Gastrocnemius medialis (tissue), 4 donors: ENCODE measurements at regions not wholly inside any gene's neighbourhood (a gene's known extent, or its start where the extent isn't known, plus 50 kb on each side); places are given as distances from the start of the nearest gene placed in this dataset.

Experiments
- ATAC-seq, 2 donors: fragments of 150-250 bp; one replicate each; pipeline ENCODE4 v1.9.1; 2016
- DNase-seq, 2 donors: peaks; one replicate each; pipeline ENCODE4 v3.0.0-alpha.2; 2019
- H3K27ac ChIP-seq, 4 donors: fragments of 200-600 bp; sonication (generic); 1 replicate in 1 of 4; 2 replicates in 3 of 4; pipeline ENCODE4 v1.5.1; 2016 to 2018; ENCODE audit warnings: mild to moderate bottlenecking in 2 of 4, moderate library complexity in 1 of 4
- H3K27me3 ChIP-seq, 3 donors: fragments of 200-600 bp; sonication (generic) in 2 of 3; 1 replicate in 1 of 3; 2 replicates in 2 of 3; pipeline versions ENCODE4 v1.5.1 to v1.6.0; 2016 to 2019; ENCODE audit warnings: mild to moderate bottlenecking in 1 of 3, moderate library complexity in 1 of 3
- H3K36me3 ChIP-seq, 2 donors: fragments of 200-600 bp; sonication (generic) in 1 of 2; one replicate each; pipeline ENCODE4 v1.5.1; 2017 to 2018
- H3K4me1 ChIP-seq, 2 donors: fragments of 200-600 bp; sonication (generic) in 1 of 2; one replicate each; pipeline ENCODE4 v1.5.1; 2016 to 2017; ENCODE audit warnings: mild to moderate bottlenecking in 2 of 2
- H3K4me3 ChIP-seq, 4 donors: fragments of 200-600 bp; sonication (generic) in 3 of 4; 1 replicate in 1 of 4; 2 replicates in 3 of 4; pipeline ENCODE4 v1.5.1; 2016 to 2019; ENCODE audit warnings: mild to moderate bottlenecking in 2 of 4
- H3K9me3 ChIP-seq, 3 donors: fragments of 200-600 bp; sonication (generic) in 2 of 3; 1 replicate in 1 of 3; 2 replicates in 2 of 3; pipeline ENCODE4 v1.5.1; 2016 to 2019
- POLR2A ChIP-seq, 2 donors: fragments of 450-650 bp; IDR thresholded peaks; one replicate each; pipeline ENCODE4 v1.6.1; 2017; ENCODE audit warnings: antibody characterized with exemption in 2 of 2, mild to moderate bottlenecking in 2 of 2, moderate library complexity in 2 of 2
- in situ Hi-C, 4 donors: fragments of 200-750 bp; cut with MboI; loops; one replicate each; pipeline versions ENCODE4 v1.15.0 to v1.8.0; 2017; ENCODE audit warnings: low sequenced_read_pairs in 4 of 4
- intact Hi-C: fragments of 100-400 bp; cut with DNase I; formaldehyde crosslinking; loops from one replicate; pipeline ENCODE4 v1.15.1; 2023; ENCODE audit warnings: low total_unique reads
- TF ChIP-seq, protein P1 (sequence below), 5 experiments: fragments of 450-650 bp in 3 of 5; fragments of 200-600 bp in 2 of 5; sonication (generic) in 2 of 5; IDR thresholded peaks in 4 of 5; conservative IDR thresholded peaks in 1 of 5; 1 replicate in 4 of 5; 2 replicates in 1 of 5; pipeline ENCODE4 v1.5.1; 2016 to 2019; ENCODE audit warnings: antibody characterized with exemption in 5 of 5, mild to moderate bottlenecking in 3 of 5, moderate library complexity in 3 of 5

DNA sequence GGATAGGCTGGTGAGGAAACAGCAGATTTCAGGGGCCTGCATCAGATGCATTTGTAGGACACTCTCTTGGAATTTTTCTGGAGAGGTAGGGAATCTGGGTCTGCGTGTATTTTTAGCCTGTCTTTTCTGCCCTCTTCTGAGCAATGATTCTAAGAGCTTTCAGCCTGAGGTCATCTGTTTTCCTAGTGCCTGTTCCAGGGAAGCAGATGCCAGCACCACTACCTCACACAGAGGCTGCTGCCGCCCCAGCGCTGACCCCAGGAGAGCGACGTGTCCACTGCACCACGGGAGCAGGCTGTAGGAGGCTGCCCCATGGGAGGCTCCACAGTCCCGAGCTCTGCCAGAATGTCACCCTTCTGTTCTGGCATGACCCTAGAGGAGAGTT, 316.5 kb downstream of the CYP26B1 start:
- Histone ChIP-seq H3K27ac (peak overlapping the region in 1 of 4 donors; percentile 20), H3K36me3 (no peaks in the 10 kb centered on the region), H3K9me3 (no peaks in the 10 kb centered on the region), H3K4me3 (no peak overlapping the region), H3K4me1 (peaks cover 0 to 14% of the 10 kb centered on the region in 2 donors), H3K27me3 (no peaks in the 10 kb centered on the region)
- ATAC-seq (peak; percentile 45 to 72), DNase-seq (peak in 1 of 2 donors; percentile 28)
- in situ Hi-C loops, result no loop called here
- no peak for TF ChIP-seq POLR2A (IDR thresholded peaks at IDR 0.05)
- TF ChIP-seq, protein P1, sequence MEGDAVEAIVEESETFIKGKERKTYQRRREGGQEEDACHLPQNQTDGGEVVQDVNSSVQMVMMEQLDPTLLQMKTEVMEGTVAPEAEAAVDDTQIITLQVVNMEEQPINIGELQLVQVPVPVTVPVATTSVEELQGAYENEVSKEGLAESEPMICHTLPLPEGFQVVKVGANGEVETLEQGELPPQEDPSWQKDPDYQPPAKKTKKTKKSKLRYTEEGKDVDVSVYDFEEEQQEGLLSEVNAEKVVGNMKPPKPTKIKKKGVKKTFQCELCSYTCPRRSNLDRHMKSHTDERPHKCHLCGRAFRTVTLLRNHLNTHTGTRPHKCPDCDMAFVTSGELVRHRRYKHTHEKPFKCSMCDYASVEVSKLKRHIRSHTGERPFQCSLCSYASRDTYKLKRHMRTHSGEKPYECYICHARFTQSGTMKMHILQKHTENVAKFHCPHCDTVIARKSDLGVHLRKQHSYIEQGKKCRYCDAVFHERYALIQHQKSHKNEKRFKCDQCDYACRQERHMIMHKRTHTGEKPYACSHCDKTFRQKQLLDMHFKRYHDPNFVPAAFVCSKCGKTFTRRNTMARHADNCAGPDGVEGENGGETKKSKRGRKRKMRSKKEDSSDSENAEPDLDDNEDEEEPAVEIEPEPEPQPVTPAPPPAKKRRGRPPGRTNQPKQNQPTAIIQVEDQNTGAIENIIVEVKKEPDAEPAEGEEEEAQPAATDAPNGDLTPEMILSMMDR (IDR thresholded peaks at IDR 0.05 in 4 of 5, conservative IDR thresholded peaks at IDR 0.05 in 1 of 5), result no peak
- intact Hi-C loops, result no loop called here

DNA sequence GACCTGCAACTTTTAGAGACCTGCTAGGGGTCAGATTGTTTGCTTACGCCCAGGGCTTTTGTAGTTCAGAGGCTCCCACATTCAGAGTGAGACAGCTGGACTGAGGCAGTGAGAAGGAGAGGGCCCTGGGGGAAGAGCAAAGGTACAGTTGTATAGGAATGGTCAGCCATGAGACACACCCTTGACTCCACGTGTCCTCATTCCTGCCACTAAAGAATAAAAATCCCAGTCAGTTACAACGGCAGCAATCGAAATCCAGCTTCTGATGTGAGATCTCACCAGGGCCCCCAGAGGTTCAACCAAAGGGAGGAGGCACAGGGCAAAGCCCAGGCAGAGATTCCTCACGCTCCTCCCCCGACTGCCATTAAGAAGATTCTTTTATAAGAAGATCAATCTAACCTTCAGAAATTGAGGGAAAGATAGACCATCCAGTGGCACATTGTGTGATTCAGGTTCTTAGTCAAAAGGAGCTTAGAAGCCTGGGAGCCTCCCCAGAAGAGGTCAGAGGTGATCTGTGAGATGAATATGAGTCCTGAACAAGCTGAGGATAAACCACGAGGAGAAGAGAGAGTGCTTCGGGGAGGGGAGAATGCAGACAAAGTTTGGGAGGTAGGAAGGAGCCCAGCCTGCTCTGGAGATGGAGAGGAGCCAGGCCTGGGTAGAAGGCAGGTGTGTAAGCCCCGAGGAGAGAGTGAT, 317.0 kb downstream of the CYP26B1 start:
- no peak for DNase-seq
- in situ Hi-C loops, result no loop called here
- Histone ChIP-seq H3K27ac (peak overlapping the region in 1 of 4 donors; percentile 20), H3K9me3 (no peaks in the 10 kb centered on the region), H3K4me1 (peaks cover 0 to 14% of the 10 kb centered on the region in 2 donors), H3K4me3 (no peak overlapping the region), H3K27me3 (no peaks in the 10 kb centered on the region), H3K36me3 (no peaks in the 10 kb centered on the region)
- TF ChIP-seq, protein P1 (IDR thresholded peaks at IDR 0.05 in 4 of 5, conservative IDR thresholded peaks at IDR 0.05 in 1 of 5), result no peak
- no peak for TF ChIP-seq POLR2A (IDR thresholded peaks at IDR 0.05)
- ATAC-seq, result no peak
- intact Hi-C loops, result no loop called here

GRCh38 chr2:71829008-71829407, 318.7 kb downstream of the CYP26B1 start:
- no peaks in the 10 kb centered on the region for H3K36me3 ChIP-seq
- no peak for TF ChIP-seq POLR2A (IDR thresholded peaks at IDR 0.05)
- TF ChIP-seq, protein P1 (IDR thresholded peaks at IDR 0.05 in 4 of 5, conservative IDR thresholded peaks at IDR 0.05 in 1 of 5), result no peak
- H3K27me3 ChIP-seq, result no peaks in the 10 kb centered on the region
- DNase-seq, result no peak
- in situ Hi-C loops, result no loop called here
- peaks cover 0 to 14% of the 10 kb centered on the region in 2 donors for H3K4me1 ChIP-seq
- H3K9me3 ChIP-seq, result no peaks in the 10 kb centered on the region
- H3K27ac ChIP-seq, result no peak overlapping the region
- H3K4me3 ChIP-seq, result no peak overlapping the region
- intact Hi-C loops, result no loop called here
- no peak for ATAC-seq

DNA sequence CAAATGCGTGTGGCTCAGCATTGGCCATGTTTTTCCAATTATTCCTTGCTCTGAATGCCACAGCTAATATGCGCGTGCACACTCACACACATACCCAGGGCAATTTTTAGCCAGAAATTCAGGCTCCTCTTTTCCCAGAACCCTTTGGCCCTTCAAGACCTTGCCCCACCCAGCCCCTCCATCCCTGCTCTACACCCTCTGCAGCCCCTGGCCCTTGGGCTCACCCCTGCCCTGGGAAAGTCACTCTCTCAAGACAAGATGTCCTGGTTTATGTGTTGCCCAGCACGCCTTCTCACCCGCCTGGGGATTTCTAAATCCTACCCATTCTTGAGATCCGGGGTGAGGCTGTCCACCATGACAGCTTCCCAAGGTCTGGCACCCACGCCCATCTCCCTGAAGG, 319.7 kb downstream of the CYP26B1 start:
- no peak for TF ChIP-seq POLR2A (IDR thresholded peaks at IDR 0.05)
- TF ChIP-seq, protein P1 (IDR thresholded peaks at IDR 0.05 in 4 of 5, conservative IDR thresholded peaks at IDR 0.05 in 1 of 5), result no peak
- intact Hi-C loops (no loop called here), in situ Hi-C loops (no loop called here)
- H3K4me1 ChIP-seq, result peaks cover 0 to 14% of the 10 kb centered on the region in 2 donors
- ATAC-seq (no peak), DNase-seq (no peak)
- H3K4me3 ChIP-seq, result no peak overlapping the region
- no peaks in the 10 kb centered on the region for H3K9me3 ChIP-seq
- no peaks in the 10 kb centered on the region for H3K27me3 ChIP-seq
- no peaks in the 10 kb centered on the region for H3K36me3 ChIP-seq
- H3K27ac ChIP-seq, result no peak overlapping the region

DNA sequence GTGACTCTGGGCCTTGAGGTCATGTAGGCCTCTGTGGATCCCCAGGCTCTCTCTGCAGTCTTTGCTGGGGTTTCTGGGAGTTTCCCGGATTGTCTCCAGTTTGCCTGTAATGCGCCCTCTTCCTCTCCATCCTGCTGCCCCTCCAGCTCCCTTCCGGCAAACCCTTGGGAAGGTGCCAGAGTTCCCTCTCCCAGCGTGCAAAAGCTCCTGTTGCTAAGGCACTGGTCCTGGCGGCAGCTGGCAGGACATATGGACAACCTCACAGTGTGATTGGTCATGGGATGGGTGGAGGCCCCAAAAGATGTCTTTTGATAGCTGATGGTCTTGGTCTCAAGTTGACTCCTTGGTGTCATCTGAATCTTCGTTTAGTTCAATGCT, 320.1 kb downstream of the CYP26B1 start:
- TF ChIP-seq, protein P1 (IDR thresholded peaks at IDR 0.05 in 4 of 5, conservative IDR thresholded peaks at IDR 0.05 in 1 of 5), result no peak
- no peak for TF ChIP-seq POLR2A (IDR thresholded peaks at IDR 0.05)
- no peaks in the 10 kb centered on the region for H3K36me3 ChIP-seq
- peaks cover 0 to 14% of the 10 kb centered on the region in 2 donors for H3K4me1 ChIP-seq
- in situ Hi-C loops, result no loop called here
- intact Hi-C loops, result no loop called here
- no peak for ATAC-seq
- no peak overlapping the region for H3K4me3 ChIP-seq
- H3K9me3 ChIP-seq, result no peaks in the 10 kb centered on the region
- H3K27me3 ChIP-seq, result no peaks in the 10 kb centered on the region
- H3K27ac ChIP-seq, result no peak overlapping the region
- no peak for DNase-seq
